Loucy (cell line): ENCODE measurements at regions not wholly inside any gene's neighbourhood (a gene's known extent, or its start where the extent isn't known, plus 50 kb on each side); places are given as distances from the start of the nearest gene placed in this dataset.

Experiments
- H2AFZ ChIP-seq: fragments of 200-600 bp; sonication (generic); 2 replicates; pipeline ENCODE4 v1.6.0; 2016; ENCODE audit warnings: antibody characterized with exemption, mild to moderate bottlenecking, low read length, moderate library complexity
- H3F3A ChIP-seq: fragments of 200-600 bp; 2 replicates; pipeline ENCODE4 v1.6.0; 2016; ENCODE audit warnings: antibody characterized with exemption, low read depth, mild to moderate bottlenecking
- H3K27me3 ChIP-seq: fragments of 200-600 bp; sonication (generic); 2 replicates; pipeline ENCODE4 v1.6.1; 2014; ENCODE audit warnings: low read length, mild to moderate bottlenecking; ENCODE audit not compliant: insufficient read depth, poor library complexity, severe bottlenecking
- H3K36me3 ChIP-seq: fragments of 200-600 bp; sonication (generic); 2 replicates; pipeline ENCODE4 v1.6.1; 2016; ENCODE audit warnings: low read length; ENCODE audit not compliant: insufficient read depth
- H3K4me1 ChIP-seq: fragments of 200-600 bp; sonication (generic); 2 replicates; pipeline ENCODE4 v1.5.1; 2014; ENCODE audit warnings: low read length, mild to moderate bottlenecking; ENCODE audit not compliant: insufficient read depth, poor library complexity, severe bottlenecking
- H3K4me2 ChIP-seq: fragments of 200-600 bp; sonication (generic); 2 replicates; pipeline ENCODE4 v1.6.0; 2014; ENCODE audit warnings: antibody characterized with exemption, low read length, low read depth, mild to moderate bottlenecking; ENCODE audit not compliant: poor library complexity, severe bottlenecking
- H3K4me3 ChIP-seq: fragments of 200-600 bp; sonication (generic); 2 replicates; pipeline ENCODE4 v1.5.1; 2014; ENCODE audit warnings: low read length, mild to moderate bottlenecking, mixed read lengths; ENCODE audit not compliant: poor library complexity, severe bottlenecking
- H3K79me2 ChIP-seq: fragments of 200-600 bp; sonication (generic); 2 replicates; pipeline ENCODE4 v1.6.1; 2014; ENCODE audit warnings: low read length; ENCODE audit not compliant: insufficient read depth
- H3K9ac ChIP-seq: fragments of 200-600 bp; sonication (generic); 2 replicates; pipeline ENCODE4 v1.6.0; 2014; ENCODE audit warnings: mild to moderate bottlenecking, low read depth, low read length, moderate library complexity; ENCODE audit not compliant: poor library complexity, severe bottlenecking
- H3K9me2 ChIP-seq: fragments of 200-600 bp; sonication (generic); replicated peaks from 2 replicates; pipeline ENCODE4 v1.6.1; 2016; ENCODE audit warnings: low read depth, low read length, mixed read lengths
- H3K9me3 ChIP-seq: fragments of 200-600 bp; sonication (generic); 2 replicates; pipeline ENCODE4 v1.6.1; 2014; ENCODE audit warnings: mild to moderate bottlenecking, antibody characterized with exemption, low read length, low read depth; ENCODE audit not compliant: insufficient read depth
- H4K20me1 ChIP-seq: fragments of 200-600 bp; sonication (generic); 2 replicates; pipeline ENCODE4 v1.6.0; 2014; ENCODE audit warnings: antibody characterized with exemption, low read length, mild to moderate bottlenecking; ENCODE audit not compliant: insufficient read depth, poor library complexity, severe bottlenecking
- EZH2phosphoT487 ChIP-seq: fragments of 200-600 bp; IDR thresholded peaks from 2 replicates; pipeline ENCODE4 v1.6.1; 2018; ENCODE audit warnings: antibody characterized with exemption, mild to moderate bottlenecking, moderate library complexity, borderline replicate concordance
- TF ChIP-seq, protein P1 (sequence below): fragments of 200-600 bp; sonication (generic); conservative IDR thresholded peaks from 2 replicates; pipeline ENCODE4 v1.5.1; 2014; ENCODE audit warnings: mild to moderate bottlenecking, antibody characterized with exemption, low read length

DNA sequence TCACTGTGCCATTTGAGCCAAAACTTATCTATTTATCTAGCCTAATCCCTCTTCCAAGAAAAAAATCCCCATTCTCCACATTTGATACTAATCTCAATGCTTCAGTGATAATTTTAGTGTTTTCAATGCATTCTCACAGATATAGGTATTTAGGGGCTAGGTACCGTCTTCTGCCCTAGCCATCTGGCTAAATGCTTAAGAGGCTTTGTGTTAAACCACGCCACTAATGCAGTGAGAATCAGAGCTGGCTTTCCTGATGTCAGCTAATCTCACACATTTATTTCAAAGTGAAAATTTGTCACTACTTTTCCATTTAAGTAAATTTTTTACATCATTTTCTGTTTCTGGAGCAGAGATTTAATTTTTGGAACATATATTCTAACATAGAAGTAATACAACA is 479.7 kb downstream of the MAN2A1 start:
- Histone ChIP-seq H3K4me2 (no peak overlapping the region), H3K9me3 (no peaks in the 10 kb centered on the region), H3K9me2 (no peaks in the 10 kb centered on the region), H3K9ac (no peak overlapping the region), H3K4me1 (no peaks in the 10 kb centered on the region), H4K20me1 (no peaks in the 10 kb centered on the region), H2AFZ (no peak overlapping the region), H3K79me2 (no peaks in the 10 kb centered on the region), H3K4me3 (no peak overlapping the region), H3K36me3 (no peaks in the 10 kb centered on the region), H3K27me3 (no peaks in the 10 kb centered on the region), H3F3A (no peaks in the 10 kb centered on the region)
- TF ChIP-seq EZH2phosphoT487: no peak
- TF ChIP-seq, protein P1, sequence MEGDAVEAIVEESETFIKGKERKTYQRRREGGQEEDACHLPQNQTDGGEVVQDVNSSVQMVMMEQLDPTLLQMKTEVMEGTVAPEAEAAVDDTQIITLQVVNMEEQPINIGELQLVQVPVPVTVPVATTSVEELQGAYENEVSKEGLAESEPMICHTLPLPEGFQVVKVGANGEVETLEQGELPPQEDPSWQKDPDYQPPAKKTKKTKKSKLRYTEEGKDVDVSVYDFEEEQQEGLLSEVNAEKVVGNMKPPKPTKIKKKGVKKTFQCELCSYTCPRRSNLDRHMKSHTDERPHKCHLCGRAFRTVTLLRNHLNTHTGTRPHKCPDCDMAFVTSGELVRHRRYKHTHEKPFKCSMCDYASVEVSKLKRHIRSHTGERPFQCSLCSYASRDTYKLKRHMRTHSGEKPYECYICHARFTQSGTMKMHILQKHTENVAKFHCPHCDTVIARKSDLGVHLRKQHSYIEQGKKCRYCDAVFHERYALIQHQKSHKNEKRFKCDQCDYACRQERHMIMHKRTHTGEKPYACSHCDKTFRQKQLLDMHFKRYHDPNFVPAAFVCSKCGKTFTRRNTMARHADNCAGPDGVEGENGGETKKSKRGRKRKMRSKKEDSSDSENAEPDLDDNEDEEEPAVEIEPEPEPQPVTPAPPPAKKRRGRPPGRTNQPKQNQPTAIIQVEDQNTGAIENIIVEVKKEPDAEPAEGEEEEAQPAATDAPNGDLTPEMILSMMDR: no peak

DNA sequence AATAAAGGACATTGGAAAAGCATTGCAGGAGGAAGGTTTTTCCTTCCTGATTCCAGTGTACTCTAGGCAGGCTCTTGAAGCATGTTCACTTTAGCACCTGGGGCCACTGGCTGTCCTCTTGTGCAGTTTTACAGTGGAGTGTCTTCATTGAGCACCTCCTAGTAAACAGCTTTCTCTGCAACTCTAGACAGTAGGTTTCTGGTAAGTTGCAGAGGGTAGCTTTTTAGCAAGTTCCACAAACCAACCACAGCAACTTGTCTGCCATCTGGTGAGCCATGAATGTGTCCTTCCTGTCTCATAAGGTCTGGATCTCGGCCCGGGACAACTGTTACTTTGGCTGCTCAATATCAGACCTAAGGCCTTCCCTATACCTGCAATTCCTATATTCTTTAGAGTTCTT is 488.0 kb downstream of the MAN2A1 start:
- Histone ChIP-seq H3K36me3 (no peaks in the 10 kb centered on the region), H3K4me3 (no peak overlapping the region), H2AFZ (no peak overlapping the region), H4K20me1 (no peaks in the 10 kb centered on the region), H3F3A (no peaks in the 10 kb centered on the region), H3K27me3 (no peaks in the 10 kb centered on the region), H3K79me2 (no peaks in the 10 kb centered on the region), H3K9me3 (no peaks in the 10 kb centered on the region), H3K4me2 (no peak overlapping the region), H3K9me2 (no peaks in the 10 kb centered on the region), H3K9ac (no peak overlapping the region), H3K4me1 (no peaks in the 10 kb centered on the region)
- TF ChIP-seq, protein P1: no peak
- TF ChIP-seq EZH2phosphoT487: no peak

DNA sequence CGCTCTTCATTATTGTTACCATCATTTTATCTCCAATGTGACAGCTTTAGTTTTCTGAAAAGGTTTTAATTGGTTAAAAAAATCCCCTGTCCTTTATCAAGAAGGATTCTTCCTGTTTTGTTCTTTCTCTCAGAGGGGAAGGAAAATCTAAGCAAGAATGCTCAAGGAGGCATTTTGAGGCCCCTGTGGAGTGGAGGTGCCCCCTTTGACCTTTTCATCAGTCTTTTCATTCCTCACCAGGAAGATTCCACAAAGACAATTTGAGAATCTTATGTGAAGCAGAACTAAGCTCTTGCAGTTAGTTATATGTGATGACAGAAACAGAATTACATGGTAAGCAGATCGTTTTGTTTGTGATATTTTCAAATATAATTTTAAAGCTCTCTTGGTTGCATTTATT is 489.6 kb downstream of the MAN2A1 start:
- TF ChIP-seq, protein P1: no peak
- TF ChIP-seq EZH2phosphoT487: no peak
- H3K9me3 ChIP-seq: no peaks in the 10 kb centered on the region
- no peaks in the 10 kb centered on the region for H3K27me3 ChIP-seq
- no peaks in the 10 kb centered on the region for H4K20me1 ChIP-seq
- no peak overlapping the region for H3K9ac ChIP-seq
- H3K4me1 ChIP-seq: no peaks in the 10 kb centered on the region
- H3F3A ChIP-seq: no peaks in the 10 kb centered on the region
- H3K36me3 ChIP-seq: no peaks in the 10 kb centered on the region
- no peak overlapping the region for H3K4me3 ChIP-seq
- H2AFZ ChIP-seq: no peak overlapping the region
- H3K9me2 ChIP-seq: no peaks in the 10 kb centered on the region
- no peak overlapping the region for H3K4me2 ChIP-seq
- H3K79me2 ChIP-seq: no peaks in the 10 kb centered on the region
